Esophagus muscularis mucosa (tissue), 4 donors: ENCODE measurements at regions not wholly inside any gene's neighbourhood (a gene's known extent, or its start where the extent isn't known, plus 50 kb on each side); places are given as distances from the start of the nearest gene placed in this dataset.

Source experiments
- EP300 ChIP-seq: sonication (generic); formaldehyde crosslinking; IDR thresholded peaks from one replicate; pipeline ENCODE4 v1.6.1; 2017; ENCODE audit warnings: antibody characterized with exemption
- POLR2A ChIP-seq: fragments of 450-650 bp; IDR thresholded peaks from one replicate; pipeline ENCODE4 v1.6.1; 2017; ENCODE audit warnings: antibody characterized with exemption, moderate library complexity, mild to moderate bottlenecking, low read depth
- TF ChIP-seq, protein P1 (sequence below), 3 experiments: fragments of 200-600 bp in 2 of 3; fragments of 450-650 bp in 1 of 3; sonication (generic) in 2 of 3; IDR thresholded peaks; one replicate each; pipeline ENCODE4 v1.5.1; 2017 to 2019; ENCODE audit warnings: antibody characterized with exemption in 3 of 3, mild to moderate bottlenecking in 2 of 3, moderate library complexity in 1 of 3

DNA sequence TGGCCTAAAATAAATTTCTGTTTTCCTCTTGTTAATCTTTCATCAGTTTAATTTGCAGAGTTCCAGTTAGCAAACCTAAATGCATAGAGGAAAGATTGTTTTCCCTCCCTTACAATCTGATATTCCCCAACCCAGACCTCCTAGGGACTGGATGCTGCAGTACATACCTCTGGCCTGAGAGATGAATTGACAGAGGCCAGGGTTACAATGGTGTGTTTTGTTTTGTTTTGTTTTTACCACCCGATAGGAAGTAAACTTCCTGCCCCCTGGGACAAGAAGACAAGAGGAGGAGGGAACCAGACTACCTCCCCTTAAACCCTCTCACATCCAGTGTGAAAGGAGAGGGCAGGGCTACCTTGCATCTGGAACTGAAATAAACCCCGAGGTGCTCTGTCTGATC is 319.0 kb downstream of the LRFN2 start:
- TF ChIP-seq, protein P1, sequence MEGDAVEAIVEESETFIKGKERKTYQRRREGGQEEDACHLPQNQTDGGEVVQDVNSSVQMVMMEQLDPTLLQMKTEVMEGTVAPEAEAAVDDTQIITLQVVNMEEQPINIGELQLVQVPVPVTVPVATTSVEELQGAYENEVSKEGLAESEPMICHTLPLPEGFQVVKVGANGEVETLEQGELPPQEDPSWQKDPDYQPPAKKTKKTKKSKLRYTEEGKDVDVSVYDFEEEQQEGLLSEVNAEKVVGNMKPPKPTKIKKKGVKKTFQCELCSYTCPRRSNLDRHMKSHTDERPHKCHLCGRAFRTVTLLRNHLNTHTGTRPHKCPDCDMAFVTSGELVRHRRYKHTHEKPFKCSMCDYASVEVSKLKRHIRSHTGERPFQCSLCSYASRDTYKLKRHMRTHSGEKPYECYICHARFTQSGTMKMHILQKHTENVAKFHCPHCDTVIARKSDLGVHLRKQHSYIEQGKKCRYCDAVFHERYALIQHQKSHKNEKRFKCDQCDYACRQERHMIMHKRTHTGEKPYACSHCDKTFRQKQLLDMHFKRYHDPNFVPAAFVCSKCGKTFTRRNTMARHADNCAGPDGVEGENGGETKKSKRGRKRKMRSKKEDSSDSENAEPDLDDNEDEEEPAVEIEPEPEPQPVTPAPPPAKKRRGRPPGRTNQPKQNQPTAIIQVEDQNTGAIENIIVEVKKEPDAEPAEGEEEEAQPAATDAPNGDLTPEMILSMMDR (IDR thresholded peaks at IDR 0.05): no peak
- TF ChIP-seq POLR2A (no peak), EP300 (no peak)
